ENCODE measurements at regions not wholly inside any gene's neighbourhood (a gene's known extent, or its start where the extent isn't known, plus 50 kb on each side); places are given as distances from the start of the nearest gene placed in this dataset.

DNA sequence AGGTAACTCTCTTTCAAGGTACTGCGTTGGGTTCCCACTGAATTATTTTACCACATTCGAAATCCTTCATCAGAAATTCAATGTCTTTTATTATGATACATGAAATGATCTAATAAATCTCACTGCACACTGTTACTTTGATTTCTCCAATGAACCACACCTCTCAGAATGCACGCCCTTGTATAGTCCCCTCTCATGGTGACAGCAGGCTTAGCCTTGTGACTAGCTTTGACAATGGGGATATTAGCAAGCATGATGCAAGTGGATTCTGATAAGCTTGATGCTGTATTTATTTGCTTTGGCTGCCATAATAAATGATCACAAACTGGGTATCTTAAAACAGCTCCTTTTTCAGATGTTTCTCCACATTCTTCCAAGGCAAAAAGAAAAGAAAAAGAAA is 100.4 kb upstream of the ETV6 start:
- FAIRE-seq (no peak), DNase-seq (no peak)
- H3K27ac ChIP-seq (ENCODE audit: low read depth in 2 of 2, low read length in 2 of 2) = no peak overlapping the region
- no peaks in the 10 kb centered on the region for H3K27me3 ChIP-seq (ENCODE audit: control insufficient read depth, insufficient read depth, low read length)
- no peak overlapping the region for H3K9ac ChIP-seq (ENCODE audit: low read length in 3 of 3)
- H3K9me3 ChIP-seq (ENCODE audit: control insufficient read depth in 2 of 3, insufficient read depth in 1 of 3, low read length in 3 of 3) = no peaks in the 10 kb centered on the region
- TF ChIP-seq, protein P1, sequence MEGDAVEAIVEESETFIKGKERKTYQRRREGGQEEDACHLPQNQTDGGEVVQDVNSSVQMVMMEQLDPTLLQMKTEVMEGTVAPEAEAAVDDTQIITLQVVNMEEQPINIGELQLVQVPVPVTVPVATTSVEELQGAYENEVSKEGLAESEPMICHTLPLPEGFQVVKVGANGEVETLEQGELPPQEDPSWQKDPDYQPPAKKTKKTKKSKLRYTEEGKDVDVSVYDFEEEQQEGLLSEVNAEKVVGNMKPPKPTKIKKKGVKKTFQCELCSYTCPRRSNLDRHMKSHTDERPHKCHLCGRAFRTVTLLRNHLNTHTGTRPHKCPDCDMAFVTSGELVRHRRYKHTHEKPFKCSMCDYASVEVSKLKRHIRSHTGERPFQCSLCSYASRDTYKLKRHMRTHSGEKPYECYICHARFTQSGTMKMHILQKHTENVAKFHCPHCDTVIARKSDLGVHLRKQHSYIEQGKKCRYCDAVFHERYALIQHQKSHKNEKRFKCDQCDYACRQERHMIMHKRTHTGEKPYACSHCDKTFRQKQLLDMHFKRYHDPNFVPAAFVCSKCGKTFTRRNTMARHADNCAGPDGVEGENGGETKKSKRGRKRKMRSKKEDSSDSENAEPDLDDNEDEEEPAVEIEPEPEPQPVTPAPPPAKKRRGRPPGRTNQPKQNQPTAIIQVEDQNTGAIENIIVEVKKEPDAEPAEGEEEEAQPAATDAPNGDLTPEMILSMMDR (IDR thresholded peaks at IDR 0.05; ENCODE audit: borderline replicate concordance, extremely low read depth, insufficient read depth) = no peak
- intact Hi-C loops (cut with DNase I) = no loop called here
- H3K4me3 ChIP-seq (ENCODE audit: low read length in 3 of 3) = no peak overlapping the region
- H3K4me1 ChIP-seq (ENCODE audit: control insufficient read depth in 2 of 3, insufficient read depth in 2 of 3, low read depth in 1 of 3, low read length in 3 of 3) = no peaks in the 10 kb centered on the region
- no peaks in the 10 kb centered on the region for H3K36me3 ChIP-seq (ENCODE audit: control insufficient read depth in 2 of 3, insufficient read depth in 3 of 3, low read length in 3 of 3)

DNA sequence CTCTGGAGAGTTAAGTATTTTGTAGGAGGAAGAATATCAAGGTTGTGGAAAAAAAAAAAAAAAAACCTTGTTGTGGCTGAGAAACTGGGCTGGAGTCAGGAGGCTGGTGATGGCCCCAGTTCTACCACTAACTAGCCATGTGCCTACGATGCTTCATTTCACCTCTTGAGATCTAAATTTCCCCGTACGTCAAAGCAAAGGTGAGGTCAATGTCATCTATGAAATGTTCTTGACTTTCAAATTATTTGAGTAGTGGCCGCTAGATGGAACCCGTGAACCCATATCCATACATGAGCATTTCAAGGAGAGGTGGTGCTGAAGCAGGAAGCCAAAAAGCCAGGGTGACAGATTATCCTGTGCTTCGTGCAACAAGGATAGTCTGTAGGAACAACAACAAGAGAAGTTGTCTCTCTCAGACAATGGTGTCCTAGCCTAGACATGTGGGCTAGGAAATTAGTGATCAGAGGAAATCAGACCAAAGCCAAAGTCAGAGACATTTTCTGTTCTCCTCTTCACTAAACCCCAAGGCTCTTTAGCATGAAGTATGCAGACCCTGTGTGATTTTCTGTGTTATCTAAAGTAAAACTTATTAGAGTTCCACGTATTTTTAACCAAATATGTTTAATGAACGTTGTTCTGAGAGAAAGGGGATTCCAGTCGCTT is 95.5 kb upstream of the ETV6 start:
- FAIRE-seq (no peak), DNase-seq (peak in 3 of 5 donors; percentile 51 to 75 (median 63))
- TF ChIP-seq, protein P1 (IDR thresholded peaks at IDR 0.05; ENCODE audit: borderline replicate concordance, extremely low read depth, insufficient read depth) = peak; percentile 60
- Histone ChIP-seq H3K9me3 (ENCODE audit: control insufficient read depth in 2 of 3, insufficient read depth in 1 of 3, low read length in 3 of 3) (no peaks in the 10 kb centered on the region), H3K4me1 (ENCODE audit: control insufficient read depth in 2 of 3, insufficient read depth in 2 of 3, low read depth in 1 of 3, low read length in 3 of 3) (peaks cover 0 to 2% (median 0%) of the 10 kb centered on the region in 3 donors), H3K36me3 (ENCODE audit: control insufficient read depth in 2 of 3, insufficient read depth in 3 of 3, low read length in 3 of 3) (no peaks in the 10 kb centered on the region), H3K9ac (ENCODE audit: low read length in 3 of 3) (no peak overlapping the region), H3K4me3 (ENCODE audit: low read length in 3 of 3) (no peak overlapping the region), H3K27me3 (ENCODE audit: control insufficient read depth, insufficient read depth, low read length) (no peaks in the 10 kb centered on the region), H3K27ac (ENCODE audit: low read depth in 2 of 2, low read length in 2 of 2) (no peak overlapping the region)
- intact Hi-C loops (cut with DNase I) = no loop called here

DNA sequence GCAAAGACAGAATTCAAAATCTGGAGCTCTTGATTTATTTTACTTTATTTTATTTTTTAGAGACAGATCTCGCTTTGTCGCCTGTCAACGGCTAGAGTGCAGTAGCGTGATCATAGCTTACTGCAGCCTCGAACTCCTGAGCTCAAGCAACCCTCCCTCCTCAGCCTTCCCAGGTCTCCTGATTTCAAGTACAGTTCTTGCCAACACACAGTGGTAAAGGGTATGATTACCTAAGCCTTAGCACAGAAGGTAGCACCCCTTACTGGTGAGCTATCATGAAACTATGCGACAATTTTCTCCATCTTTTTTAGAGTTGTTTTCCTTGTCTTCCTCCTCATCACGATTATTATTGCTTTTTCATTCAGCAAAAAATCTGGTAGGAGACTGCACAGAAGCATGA is 94.3 kb upstream of the ETV6 start:
- FAIRE-seq = no peak
- Histone ChIP-seq H3K4me3 (ENCODE audit: low read length in 3 of 3) (no peak overlapping the region), H3K4me1 (ENCODE audit: control insufficient read depth in 2 of 3, insufficient read depth in 2 of 3, low read depth in 1 of 3, low read length in 3 of 3) (peaks cover 0 to 2% (median 0%) of the 10 kb centered on the region in 3 donors), H3K27ac (ENCODE audit: low read depth in 2 of 2, low read length in 2 of 2) (no peak overlapping the region), H3K9me3 (ENCODE audit: control insufficient read depth in 2 of 3, insufficient read depth in 1 of 3, low read length in 3 of 3) (no peaks in the 10 kb centered on the region), H3K9ac (ENCODE audit: low read length in 3 of 3) (no peak overlapping the region), H3K27me3 (ENCODE audit: control insufficient read depth, insufficient read depth, low read length) (no peaks in the 10 kb centered on the region), H3K36me3 (ENCODE audit: control insufficient read depth in 2 of 3, insufficient read depth in 3 of 3, low read length in 3 of 3) (no peaks in the 10 kb centered on the region)
- TF ChIP-seq, protein P1 (IDR thresholded peaks at IDR 0.05; ENCODE audit: borderline replicate concordance, extremely low read depth, insufficient read depth) = no peak
- DNase-seq = no peak
- intact Hi-C loops (cut with DNase I) = no loop called here
